GM18951 (cell line): ENCODE measurements at regions not wholly inside any gene's neighbourhood (a gene's known extent, or its start where the extent isn't known, plus 50 kb on each side); places are given as distances from the start of the nearest gene placed in this dataset.

ENCODE experiments used
- POLR2A ChIP-seq: IDR thresholded peaks from 4 replicates; pipeline ENCODE4 v1.6.1; 2011; ENCODE audit warnings: mild to moderate bottlenecking; ENCODE audit not compliant: insufficient read length, insufficient read depth; ENCODE audit errors: extremely low read depth
- in situ Hi-C: fragments of 300-500 bp; cut with MboI; formaldehyde crosslinking; loops from one replicate; pipeline ENCODE4 v1.12.0; 2022; ENCODE audit warnings: low sequenced_read_pairs, mixed read lengths, inconsistent platforms; ENCODE audit not compliant: unreplicated experiment

DNA sequence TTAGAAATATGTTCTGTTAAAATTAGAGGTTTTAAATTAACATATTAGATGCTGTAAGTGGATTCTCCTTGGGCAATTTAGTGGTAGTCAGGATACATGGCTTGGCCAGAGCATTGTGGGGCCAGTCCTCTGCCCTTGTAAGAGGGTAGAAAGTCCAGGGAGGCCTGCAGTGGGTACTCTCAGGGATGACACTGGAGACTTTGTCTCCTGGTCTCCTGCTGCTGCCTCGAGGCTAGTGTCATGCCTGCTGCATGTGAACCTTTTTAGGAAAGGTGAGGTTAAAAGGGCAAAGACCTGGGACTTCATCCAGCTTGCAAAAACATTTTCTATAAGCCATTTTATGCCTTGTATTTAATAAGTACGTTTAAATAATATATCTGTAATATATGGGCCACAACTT, 96.8 kb upstream of the PROK2 start:
- TF ChIP-seq POLR2A, result no peak

DNA sequence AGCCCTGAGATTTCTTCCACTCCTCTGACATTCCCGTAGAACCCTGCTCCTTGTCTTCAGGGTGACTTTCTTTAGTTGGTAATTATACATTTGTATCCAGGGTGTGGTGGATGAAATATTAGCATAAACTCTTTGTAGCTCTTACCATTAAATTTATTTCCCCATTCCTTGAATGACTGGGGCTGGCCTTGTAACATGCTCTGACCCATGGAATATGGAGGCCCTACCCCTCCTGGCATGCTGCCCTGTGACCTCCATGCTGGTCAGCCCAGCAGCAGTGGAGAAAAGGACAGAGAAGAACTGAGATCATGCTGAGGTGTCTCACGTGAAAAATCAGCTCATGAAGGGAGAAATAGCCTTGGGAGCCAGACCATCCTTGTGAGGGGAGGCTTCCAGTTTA, 96.1 kb upstream of the PROK2 start:
- in situ Hi-C loops, result no loop called here
- TF ChIP-seq POLR2A, result no peak

More for the DNA sequence above, 96.8 kb upstream of the PROK2 start:
- in situ Hi-C loops, result no loop called here

DNA sequence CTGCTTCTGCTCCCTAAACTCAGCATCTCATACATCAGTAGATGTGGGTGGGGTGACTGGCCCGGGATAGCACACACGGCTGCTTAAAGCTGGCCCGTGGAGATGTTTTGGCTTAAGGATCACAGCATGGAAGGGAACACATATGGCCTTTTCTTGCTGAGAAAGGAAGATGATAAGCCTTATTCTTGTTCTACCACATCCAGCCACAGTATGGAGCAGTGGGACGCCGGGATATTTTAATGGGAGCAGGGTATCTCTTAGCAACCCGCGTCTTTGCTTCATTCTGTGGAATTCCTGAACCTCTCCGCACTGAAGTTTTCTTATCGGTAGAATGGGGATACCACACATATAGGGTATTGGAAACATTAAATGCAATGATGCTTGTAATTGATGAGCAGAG, 94.1 kb upstream of the PROK2 start:
- no peak for TF ChIP-seq POLR2A
- in situ Hi-C loops, result no loop called here

DNA sequence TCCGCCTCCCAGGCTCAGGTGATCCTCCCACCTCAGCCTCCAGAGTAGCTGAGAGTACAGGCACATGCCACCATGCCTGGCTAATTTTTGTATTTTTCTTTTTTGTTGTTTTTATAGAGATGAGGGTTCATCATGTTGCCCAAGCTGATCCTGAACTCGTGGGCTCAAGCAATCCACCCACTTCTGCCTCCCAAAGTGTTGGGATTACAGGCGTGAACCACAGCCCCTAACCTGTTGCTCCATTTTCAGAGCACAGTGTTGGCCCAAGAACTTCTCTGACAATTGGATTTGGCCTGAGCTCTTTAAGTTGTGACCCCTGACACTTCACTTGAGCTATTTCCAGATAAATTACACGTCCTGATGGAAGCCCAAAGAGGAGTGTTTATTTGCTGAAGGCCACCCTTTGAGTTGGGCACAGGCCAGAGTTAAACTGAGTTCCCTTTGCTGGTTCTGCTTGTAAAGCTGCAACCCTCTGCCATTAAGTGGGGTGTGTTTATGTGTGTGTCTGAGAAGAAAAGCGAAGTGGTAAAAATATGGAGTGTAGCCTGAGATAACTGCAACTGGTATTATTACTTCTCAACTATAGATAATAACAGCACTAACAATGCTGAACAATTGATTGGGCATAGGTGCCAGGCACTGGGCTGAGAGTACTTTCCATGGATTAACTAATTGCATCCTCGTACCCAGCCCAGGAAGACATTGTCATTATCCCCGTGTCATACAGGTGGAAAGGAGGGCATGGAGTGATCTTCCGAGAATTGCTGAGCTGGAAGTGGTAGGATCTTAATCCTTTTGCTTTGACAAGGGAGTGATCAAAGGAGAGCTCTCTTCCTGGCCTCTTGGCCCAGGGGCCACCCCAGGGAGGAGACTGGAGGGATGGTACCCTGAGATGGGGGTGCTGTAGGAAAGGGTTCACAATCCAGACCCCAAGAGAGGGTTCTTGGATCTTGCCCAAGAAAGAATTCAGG, 91.5 kb upstream of the PROK2 start:
- in situ Hi-C loops, result no loop called here
- no peak for TF ChIP-seq POLR2A

DNA sequence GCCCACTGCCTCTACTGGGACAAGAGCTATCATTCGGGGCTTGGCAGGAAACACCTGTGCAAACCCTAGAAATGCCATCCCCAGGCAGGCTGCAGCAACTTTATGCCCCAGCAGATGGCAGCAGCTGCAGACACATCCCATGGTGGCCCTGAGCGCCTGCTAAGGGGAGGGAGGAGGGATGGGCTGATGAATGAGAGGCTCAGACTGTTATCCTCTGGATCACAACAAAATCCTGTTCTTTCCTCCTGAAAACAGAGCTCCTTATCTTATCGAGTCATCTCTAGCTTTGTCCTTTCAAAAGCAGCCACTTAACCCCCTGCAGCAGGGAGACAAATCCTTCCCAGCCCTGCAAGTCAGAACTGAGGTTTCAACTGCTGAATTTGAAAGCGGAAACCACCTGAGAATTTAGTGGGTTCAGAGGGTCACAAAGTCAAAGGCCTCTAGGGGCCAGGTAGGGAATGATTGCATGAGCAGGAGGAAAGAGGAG, 90.6 kb upstream of the PROK2 start:
- TF ChIP-seq POLR2A, result no peak
- in situ Hi-C loops, result no loop called here

DNA sequence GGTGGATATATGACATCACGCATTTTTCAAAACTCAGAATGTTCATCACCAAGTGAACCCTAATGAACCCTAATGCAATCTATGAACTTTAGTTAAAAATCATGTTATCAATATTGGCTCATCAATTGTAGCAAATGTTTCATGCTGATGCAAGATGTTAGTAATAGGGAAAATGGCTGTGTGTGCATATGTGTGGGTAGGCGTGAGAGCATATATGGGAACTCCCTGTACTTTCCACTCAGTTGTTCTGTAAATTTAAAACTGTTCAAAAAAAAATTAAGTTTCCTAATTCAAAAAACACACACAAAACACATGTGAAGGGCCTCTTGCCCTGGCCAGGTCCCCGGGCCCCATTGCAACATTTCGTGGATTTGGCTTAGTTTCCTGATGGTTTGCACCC, 89.7 kb upstream of the PROK2 start:
- in situ Hi-C loops, result no loop called here
- no peak for TF ChIP-seq POLR2A

DNA sequence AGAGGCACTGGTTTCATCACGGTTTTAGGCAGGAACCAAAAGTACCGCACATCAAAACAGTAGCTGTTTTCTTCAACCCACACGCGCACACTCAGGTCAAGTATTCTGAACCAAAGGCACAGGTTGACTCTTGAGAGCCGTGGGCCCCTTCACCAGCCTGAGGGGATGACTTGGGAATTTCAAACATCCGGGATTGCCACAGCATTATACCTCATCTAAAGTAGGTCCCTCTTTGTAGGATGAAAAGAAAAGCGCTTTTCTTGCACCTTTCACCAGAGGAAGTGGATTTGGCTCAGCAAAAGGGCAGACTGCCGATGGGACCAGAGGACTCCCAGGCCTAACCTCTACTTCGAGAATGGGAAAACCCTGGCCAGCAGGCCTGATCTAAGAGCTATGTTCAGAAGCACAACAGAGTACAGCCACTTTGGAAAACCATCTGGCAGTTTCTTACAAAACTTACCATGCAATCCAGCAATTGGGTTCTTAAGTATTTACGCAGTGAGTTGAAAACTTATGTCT, 88.2 kb upstream of the PROK2 start:
- in situ Hi-C loops, result no loop called here
- no peak for TF ChIP-seq POLR2A

DNA sequence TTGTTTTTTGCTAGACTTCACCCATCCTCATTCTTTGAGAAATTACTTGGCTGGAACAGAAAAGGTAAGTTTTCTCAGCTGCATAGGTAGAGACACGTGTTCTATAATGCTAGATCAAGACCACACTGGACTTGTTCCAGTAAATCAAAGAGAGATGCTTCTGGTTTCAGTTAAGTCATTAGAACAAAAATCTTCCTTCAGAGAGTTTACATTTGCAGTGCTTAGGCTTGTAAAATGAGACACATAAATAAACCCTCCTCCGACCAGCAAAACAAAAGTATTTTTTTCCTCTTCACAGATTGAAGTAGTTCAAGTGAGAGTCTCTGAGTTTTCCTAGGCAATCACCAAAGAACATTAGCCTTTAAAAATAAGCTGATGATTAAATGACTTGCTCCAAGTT, 87.3 kb upstream of the PROK2 start:
- no peak for TF ChIP-seq POLR2A
- in situ Hi-C loops, result no loop called here

DNA sequence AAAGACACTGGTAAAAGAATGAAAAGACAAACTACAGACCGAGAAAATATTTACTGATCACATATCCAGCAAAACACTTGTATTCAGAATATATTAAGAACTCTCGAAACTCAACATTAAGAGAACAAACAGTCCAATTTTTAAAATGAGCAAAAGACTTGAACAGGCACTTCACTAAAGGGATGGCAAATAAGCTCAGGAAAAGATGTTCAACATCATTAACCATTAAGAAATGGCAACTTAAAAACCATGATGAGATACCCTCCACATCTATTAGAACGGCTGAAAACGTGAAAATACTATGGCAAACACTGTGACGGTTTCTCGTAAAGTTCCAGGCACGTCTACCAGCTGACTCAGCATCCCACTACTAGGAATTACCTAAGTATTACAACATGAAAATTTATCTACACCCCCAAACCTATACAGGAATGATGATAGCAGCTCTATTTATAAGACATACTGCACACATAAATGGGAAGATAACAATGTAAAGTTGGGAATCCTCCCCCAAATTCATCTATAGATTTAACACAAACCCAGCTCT, 86.1 kb upstream of the PROK2 start:
- in situ Hi-C loops, result no loop called here
- TF ChIP-seq POLR2A, result no peak

DNA sequence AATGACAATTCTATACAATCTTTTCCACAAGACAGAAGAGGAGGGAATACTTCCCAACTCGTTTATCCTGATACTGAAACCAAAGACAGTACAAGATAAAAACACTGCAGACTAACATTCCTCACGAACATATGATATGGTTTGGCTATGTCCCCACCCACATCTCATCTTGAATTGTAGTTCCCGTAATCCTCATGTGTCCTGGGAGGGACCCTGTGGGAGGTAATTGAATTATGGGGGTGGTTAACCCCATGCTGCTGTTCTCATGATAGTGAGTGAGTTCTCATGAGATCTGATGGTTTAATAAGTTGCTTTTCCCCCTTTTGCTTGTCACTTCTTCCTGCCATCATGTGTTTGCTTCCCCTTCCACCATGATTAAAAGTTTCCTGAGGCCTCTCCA, 83.9 kb upstream of the PROK2 start:
- in situ Hi-C loops, result no loop called here
- TF ChIP-seq POLR2A, result no peak

DNA sequence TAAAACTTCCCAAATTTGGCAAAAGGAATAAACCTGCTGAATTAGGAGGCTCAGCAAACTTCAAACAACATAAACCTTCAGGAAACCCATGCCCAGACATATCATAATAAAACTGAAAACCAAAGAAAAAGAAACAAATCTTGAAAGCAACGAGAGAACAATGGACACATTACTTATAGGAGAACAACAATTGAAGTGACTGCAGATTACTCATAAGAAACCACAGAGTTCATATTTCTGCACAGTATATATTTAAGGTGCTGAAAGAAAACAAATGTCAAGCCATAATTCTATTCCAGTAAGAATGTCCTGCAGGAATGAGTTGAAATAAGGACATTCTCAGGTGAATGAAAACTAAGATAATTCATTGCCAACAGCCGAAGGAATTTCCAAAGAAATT, 80.8 kb upstream of the PROK2 start:
- in situ Hi-C loops, result no loop called here
- TF ChIP-seq POLR2A, result no peak

DNA sequence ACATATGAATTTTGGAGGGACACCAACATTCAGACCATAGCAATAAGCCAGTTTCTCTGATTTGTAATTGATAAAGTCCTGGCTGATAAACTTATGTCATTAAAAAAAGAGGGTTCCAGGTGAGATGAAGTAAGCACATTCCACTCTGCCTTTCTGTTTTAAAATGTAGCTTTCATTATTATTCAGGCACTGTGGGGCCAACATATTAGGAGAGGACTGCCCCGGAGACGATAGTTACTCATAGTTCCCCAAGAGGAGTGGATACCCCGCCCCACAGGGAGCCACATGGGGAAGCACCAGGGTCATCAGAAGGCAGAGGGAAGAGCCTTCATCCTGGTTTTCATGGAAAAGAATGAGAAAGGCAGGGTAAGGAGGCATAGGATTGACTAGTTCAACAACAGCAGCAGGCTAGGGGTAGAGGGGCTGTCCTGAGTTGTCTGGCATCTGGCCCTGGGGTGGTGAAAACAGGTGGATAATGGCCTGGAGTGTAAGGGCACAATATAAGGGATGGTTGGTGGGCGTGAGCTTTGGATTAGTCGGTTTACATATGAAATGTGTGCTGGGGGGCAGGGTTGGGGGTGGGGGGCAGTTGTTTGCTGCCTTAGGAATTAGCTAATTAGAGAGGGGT, 78.7 kb upstream of the PROK2 start:
- no peak for TF ChIP-seq POLR2A
- in situ Hi-C loops, result no loop called here

DNA sequence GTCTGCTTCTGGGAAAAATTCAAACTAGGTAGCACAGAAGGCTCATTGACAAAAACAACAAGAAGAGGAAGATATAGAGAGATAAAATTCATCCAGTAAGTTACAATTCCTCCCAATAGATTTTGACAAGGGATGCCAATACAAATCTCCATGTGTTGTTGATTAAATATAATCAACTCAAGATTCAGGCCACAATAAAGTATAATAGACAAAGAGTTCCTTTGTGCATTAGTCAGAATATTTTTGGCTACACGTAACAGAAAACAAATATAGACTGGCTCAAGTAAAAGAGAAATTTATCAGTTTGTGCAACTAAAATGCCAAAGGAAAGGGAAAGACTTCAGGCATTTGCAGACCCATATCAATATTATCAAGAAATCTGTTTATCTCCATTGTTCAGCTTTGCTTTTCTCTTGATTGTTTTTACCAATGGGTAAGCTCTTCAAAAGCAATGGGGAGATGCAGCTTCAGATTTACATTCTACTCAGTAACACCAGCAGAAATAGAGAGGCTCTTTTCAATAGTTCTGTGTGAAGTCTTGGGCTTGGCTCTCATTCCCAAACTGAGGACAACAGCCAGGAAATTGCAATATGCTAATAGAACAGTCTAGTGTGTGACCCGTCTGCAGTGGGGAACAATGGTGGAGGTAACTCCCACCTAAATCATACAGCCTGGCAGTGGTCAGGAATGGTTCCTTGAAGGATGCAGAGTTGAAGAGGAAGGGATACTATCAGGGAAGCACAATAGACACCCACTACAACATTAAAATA, 77.6 kb upstream of the PROK2 start:
- no peak for TF ChIP-seq POLR2A
- in situ Hi-C loops, result no loop called here

DNA sequence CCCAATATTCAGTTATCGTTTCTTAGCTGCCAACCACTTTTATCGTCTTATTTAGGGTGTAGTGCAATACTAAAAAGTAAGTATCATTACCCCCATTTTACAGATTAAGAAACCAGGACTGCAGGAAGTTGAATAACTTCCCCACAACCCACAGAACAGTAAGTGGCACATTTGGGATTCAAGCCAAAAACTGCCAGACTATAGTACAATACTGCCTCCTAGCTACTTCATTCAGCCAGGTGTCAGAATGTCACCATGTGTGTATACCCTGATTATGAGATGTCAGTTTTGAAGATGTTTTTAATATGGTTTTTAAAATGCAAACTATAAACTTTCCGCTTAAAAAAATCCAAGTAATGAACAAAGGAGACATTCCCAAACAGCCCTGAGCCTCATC, 74.2 kb upstream of the PROK2 start:
- no peak for TF ChIP-seq POLR2A
- in situ Hi-C loops, result no loop called here
